HG02623 (cell line): ENCODE measurements at regions not wholly inside any gene's neighbourhood (a gene's known extent, or its start where the extent isn't known, plus 50 kb on each side); places are given as distances from the start of the nearest gene placed in this dataset.

ENCODE experiments used
- ATAC-seq: cut with Tn5 transposase; IDR thresholded peaks from one replicate; pipeline ENCODE4 v1.9.1; 2021; ENCODE audit warnings: moderate library complexity; ENCODE audit not compliant: unreplicated experiment

DNA sequence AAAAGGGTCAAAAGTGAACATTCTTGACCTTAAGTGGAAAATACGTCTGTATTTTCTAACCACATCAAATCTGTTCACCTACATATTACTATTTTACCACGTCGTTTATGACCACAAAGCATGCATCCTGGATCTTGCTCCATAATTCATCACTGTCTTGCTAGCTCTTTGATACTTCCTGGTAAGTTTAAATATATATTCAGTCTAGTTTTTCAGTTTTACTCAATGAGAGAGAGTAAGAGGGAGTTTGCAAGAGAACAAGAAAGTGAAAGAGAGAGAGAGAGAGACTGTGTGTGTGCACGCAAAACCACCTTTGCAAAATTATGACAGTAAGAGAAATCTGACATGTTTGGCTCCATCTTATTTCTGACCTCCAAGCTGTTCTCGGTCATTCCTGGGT is 173.7 kb upstream of the GALNTL6 start:
- ATAC-seq: peak; percentile 91

GRCh38 chr4:171636606-171637005 is 176.6 kb upstream of the GALNTL6 start:
- ATAC-seq: no peak

DNA sequence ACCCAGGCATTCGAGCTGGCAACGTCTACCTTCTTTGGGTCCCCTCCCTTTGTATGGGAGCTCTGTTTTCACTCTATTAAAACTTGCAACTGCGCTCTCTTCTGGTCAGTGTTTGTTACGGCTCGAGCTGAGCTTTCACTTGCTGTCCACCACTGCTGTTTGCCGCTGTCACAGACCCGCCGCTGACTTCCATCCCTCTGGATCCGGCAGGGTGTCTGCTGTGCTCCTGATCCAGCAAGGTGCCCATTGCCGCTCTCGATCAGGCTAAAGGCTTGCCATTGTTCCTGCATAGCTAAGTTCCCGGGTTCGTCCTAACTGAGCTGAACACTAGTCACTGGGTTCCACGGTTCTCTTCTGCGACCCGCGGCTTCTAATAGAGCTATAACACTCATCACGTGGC is 183.5 kb upstream of the GALNTL6 start:
- no peak for ATAC-seq

- peak; percentile 91 for ATAC-seq
Measured at GRCh38 chr4:171629182-171629581, 184.0 kb upstream of the GALNTL6 start.

DNA sequence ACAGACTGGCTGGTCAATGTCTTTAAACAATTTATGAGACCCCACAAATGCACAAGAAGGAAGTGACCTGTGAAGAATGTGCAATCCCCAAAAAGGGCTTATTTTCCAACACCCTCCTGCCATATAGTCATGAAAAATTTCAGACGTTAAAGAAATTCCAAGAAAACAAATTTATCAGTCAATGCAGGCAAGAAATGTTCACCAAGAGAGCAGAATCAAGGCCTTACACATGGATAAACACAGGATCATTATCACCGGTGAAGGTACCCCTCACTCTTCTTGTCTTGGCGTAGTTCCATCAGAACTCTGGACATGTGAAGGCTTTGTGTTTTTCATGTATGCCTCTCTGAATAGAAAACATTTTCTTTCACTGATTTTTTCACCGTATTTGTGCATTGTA is 186.7 kb upstream of the GALNTL6 start:
- no peak for ATAC-seq

GRCh38 chr4:171622729-171623128 is 190.5 kb upstream of the GALNTL6 start:
- ATAC-seq: no peak

DNA sequence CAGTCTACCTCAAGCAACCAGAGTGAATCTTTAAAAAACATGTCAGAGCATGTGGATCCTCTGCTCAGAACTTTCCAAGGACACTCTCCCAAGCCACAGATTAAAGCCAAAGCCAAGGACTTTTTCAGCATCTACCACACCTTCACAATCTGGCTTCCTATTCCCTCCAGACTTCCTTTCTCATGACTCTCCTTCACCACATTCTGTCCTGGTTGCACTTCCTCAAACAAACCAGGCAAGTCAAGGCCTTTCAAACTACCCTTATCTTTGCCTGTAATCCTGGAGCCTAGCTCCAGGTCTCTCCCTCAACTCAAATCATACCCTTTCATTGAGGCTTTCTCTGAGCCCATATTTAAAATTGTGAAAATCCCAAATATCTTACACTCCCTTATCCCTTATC is 191.6 kb upstream of the GALNTL6 start:
- peak; percentile 68 for ATAC-seq

DNA sequence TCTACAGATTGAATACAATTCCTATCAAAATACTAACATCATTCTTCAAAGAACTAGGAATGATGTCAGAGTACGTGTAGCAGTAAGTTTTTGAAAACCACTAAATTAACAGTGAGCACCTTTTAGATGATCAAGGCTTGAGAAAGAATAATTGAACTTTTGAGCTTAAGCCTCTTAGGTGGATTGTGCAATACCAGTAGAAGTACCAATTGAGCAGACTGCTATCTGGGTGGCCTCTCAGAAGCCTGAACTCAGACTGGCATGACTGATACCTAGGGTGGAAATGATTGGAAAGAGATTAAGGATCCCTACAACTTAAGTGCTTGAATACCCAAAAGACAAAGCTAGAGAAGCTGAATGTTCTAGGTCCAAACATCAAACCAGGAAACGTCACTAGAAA is 200.3 kb upstream of the GALNTL6 start:
- no peak for ATAC-seq

DNA sequence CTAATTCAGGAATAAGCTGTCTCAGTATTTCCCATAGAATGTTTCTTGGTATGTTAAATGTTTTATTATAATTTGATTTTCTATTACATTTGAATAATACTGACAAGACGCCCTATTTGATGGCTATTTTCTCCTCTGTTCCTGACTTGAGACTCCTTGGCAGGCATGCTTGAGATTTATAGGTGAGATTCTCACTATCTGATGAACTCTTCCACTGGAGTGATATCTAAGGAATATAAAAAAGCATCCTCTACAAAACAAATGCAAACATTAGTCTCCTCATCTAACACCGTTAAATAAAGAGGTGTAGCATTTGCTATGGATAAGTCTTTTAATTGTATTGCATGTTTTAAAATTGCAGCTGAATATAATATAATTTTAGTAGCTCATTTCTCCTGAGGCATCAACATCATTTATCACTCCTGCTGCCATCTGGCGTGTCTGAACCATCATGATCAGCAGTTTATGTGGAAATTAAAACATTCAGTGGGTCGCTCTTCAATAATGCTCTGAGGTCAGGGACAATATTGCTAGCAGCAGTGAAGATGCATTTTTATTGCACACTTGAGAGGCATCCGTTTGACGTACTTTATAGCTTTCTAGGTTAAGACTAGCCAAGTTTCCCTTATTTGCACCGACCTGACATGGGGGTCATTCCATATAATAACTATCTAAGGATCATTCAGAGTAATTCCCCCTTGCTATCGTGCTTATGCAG is 210.4 kb upstream of the GALNTL6 start:
- ATAC-seq: no peak

DNA sequence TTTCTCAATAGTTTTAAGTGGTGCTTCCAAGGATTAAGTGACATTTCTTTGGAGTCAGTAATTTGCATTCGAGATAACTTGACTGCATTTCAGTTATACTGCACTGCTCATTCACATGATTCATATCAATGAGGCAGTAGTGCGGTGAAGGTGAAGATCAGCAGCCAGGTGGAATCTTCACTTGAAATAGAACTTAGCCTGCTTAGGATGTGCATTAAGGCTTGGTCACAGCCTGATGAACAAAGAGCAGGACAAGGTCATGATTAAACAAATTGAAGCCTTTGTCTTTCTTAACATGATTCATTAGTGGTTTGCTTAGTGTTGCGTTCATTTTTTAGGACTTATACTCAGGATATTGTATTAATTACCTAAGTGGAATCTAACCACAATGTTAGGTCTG is 212.1 kb upstream of the GALNTL6 start:
- ATAC-seq: no peak

- no peak for ATAC-seq
Measured at GRCh38 chr4:171599628-171600027, 213.6 kb upstream of the GALNTL6 start.

DNA sequence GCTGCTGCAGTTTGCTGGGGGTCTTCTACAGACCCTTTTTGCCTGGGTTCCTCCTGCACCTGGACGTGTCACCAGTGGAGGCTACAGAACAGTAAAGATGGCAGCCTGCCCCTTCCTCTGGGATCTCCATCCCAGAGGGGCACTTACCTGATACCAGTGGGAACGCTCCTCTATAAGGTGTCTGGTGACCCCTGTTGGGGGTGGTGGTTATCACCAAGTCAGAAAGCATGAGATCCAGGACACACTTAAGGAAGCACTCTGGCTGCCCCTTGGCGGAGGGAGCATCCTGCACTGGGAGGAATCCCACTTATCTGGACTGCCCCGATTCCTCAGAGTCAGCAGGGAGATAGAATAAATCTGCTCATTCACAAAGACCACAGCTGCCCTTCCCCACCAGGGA is 218.9 kb upstream of the GALNTL6 start:
- no peak for ATAC-seq

GRCh38 chr4:171590716-171591115 is 222.5 kb upstream of the GALNTL6 start:
- ATAC-seq: no peak

DNA sequence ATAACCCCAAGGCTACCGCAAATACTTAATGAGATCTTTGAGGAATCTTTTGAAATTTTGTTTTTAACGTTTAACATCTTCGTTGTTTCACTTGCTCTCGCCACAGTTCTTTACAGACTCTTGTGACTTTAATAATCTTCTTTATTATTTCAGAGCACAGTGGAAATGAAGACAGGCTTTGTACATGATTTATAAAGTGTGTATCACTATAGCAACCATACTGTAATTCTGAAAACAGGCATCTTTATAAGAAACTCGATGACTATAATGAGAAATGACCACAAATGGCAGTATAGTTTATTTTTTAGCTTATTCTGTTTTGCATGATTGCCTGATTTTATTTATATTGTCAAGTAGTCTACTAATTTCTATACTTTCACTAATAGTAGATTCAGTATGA is 224.4 kb upstream of the GALNTL6 start:
- no peak for ATAC-seq

- no peak for ATAC-seq
Measured at GRCh38 chr4:171588051-171588545, 225.1 kb upstream of the GALNTL6 start.

DNA sequence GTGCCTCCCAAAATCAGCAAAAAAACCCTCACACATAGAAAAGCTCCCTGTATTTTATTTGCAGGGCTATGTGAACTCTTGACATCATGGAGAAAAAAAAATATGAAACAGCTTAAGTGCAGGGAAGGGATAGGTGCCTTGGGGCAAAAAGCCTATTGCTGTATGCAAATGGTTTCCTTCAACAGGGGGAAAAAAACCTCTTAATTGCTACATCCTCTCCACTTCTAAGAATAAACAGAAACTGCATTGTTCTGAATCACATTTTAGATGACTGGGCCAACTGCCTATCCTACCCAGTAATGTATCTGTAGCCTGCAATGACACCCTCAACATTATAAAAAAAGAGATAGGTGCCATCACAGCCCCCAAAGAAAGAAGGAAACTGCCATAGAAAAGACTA is 229.4 kb upstream of the GALNTL6 start:
- peak; percentile 52 for ATAC-seq

DNA sequence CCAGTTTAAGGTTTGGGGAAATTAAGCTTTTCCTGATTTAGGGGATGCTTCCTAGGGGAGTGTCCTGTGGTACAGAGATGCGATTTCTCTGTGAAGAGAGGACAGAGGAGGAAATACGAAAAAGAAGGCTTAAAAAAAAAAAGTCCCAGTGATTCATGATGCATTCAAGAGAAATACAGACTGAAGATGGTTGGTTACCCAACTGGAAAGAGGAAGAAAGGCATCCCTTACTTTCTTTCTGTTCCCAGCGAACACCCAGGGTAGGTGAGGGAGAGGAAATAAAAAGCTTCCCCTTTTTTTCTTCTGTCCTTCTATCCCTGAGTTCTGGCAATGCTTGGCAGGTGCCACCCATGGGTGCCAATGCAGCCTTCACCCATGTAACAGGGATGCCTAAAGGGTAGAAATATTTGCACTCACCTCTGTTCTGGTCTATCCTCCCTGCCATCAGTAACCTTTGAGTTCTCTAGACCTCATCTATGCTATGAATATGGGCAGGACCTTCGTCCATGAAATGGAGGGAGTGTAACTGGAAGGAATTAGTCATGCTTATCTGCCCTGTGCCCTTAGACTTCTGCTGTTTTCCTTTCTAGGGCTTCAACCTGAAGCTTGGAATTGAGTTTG is 230.1 kb upstream of the GALNTL6 start:
- ATAC-seq: peak; percentile 44

DNA sequence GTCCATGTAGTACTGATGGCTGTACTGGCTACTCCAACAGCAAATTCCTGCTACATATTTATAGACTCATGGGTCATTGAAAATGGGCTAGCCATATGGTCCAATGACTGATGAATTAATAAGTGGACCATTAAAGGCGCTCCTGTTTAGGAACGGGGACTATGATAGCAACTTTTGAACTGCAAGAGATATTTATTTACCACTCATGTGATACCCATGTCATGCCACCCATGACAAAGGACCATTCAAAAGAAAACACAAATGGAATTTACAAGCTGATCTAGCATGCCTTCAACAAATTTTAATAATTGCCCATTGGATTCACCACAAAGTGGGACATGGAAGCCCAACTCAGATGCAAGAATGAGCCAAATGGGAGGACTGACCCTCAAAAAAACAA is 240.0 kb upstream of the GALNTL6 start:
- no peak for ATAC-seq

GRCh38 chr4:171565130-171565788 is 247.9 kb upstream of the GALNTL6 start:
- ATAC-seq: peak; percentile 82

DNA sequence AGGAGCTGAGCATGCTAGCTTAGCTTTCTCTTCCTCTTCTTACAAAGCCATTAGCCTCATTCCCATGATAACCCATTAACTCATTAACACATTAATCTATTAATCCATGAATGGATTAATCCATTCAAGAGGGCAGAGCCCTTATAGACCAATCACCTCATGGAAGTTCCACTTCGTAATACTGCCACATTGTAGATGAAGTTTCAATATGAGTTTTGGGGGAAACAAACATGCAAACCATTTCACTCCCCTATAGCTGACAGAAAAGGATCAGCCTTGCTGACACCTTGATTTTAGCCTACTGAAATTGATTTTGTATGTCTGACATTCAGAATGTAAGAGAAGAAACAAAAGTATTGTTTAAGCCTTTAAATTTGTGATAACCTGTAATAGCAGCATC is 251.8 kb upstream of the GALNTL6 start:
- peak; percentile 74 for ATAC-seq

DNA sequence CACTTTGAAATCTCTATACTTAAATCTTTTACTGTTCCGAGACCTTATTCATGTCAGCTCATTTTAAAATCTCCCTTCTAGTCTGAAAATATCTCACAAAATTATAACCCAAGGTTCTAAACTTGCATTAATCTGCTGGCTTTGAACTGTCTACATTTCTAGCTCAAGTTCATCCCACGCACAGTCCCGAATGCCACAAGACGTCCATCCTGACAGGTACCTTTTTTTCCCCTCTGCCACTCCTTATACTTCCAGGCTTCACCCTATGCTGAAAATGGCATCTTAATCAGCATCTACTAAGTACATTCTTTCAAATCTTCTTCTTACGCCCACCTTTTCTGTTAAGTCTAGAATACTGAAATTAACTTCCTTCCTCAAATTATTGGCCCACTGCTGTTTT is 259.2 kb upstream of the GALNTL6 start:
- no peak for ATAC-seq

GRCh38 chr4:171542640-171543039 is 270.6 kb upstream of the GALNTL6 start:
- ATAC-seq: no peak
